DND-41 (cell line): ENCODE measurements at regions not wholly inside any gene's neighbourhood (a gene's known extent, or its start where the extent isn't known, plus 50 kb on each side); places are given as distances from the start of the nearest gene placed in this dataset.

Experiments
- ATAC-seq: fragments of 200-7000 bp; cut with Tn5 transposase; 3 replicates; pipeline ENCODE4 v1.9.1; 2021; ENCODE audit warnings: low read depth; ENCODE audit not compliant: insufficient read depth
- DNase-seq: peaks from one replicate; pipeline ENCODE4 v3.0.0-alpha.2; 2020
- H2AFZ ChIP-seq: 2 replicates; pipeline ENCODE4 v1.6.0; 2012; ENCODE audit warnings: low read depth, low read length
- H3K27ac ChIP-seq: 2 replicates; pipeline ENCODE4 v1.5.1; 2012; ENCODE audit warnings: low read length, inconsistent platforms
- H3K27me3 ChIP-seq: fragments of 200-600 bp; sonication (generic); 2 replicates; pipeline ENCODE4 v1.6.0; 2012; ENCODE audit warnings: low read length, mild to moderate bottlenecking, inconsistent platforms; ENCODE audit not compliant: insufficient read depth, poor library complexity
- H3K36me3 ChIP-seq: 2 replicates; pipeline ENCODE4 v1.5.1; 2012; ENCODE audit warnings: low read length, inconsistent platforms; ENCODE audit not compliant: insufficient read depth
- H3K4me1 ChIP-seq: 2 replicates; pipeline ENCODE4 v1.5.1; 2012; ENCODE audit warnings: mild to moderate bottlenecking, low read length; ENCODE audit not compliant: insufficient read depth
- H3K4me2 ChIP-seq: 2 replicates; pipeline ENCODE4 v1.6.0; 2012; ENCODE audit warnings: mild to moderate bottlenecking, moderate library complexity, low read length, inconsistent platforms; ENCODE audit not compliant: insufficient read depth
- H3K4me3 ChIP-seq, 2 experiments: fragments of 200-600 bp in 1 of 2; shearing (Covaris generic) in 1 of 2; 2 replicates each; pipeline ENCODE4 v1.5.1; 2012 to 2016; ENCODE audit warnings: inconsistent platforms in 2 of 2, low read length in 2 of 2, mild to moderate bottlenecking in 2 of 2, low read depth in 1 of 2, moderate library complexity in 1 of 2
- H3K79me2 ChIP-seq: 2 replicates; pipeline ENCODE4 v1.6.0; 2012; ENCODE audit warnings: low read length, inconsistent platforms; ENCODE audit not compliant: insufficient read depth
- H3K9ac ChIP-seq: 2 replicates; pipeline ENCODE4 v1.6.0; 2012; ENCODE audit warnings: low read depth, mild to moderate bottlenecking, inconsistent platforms, low read length, moderate library complexity
- H3K9me3 ChIP-seq: 2 replicates; pipeline ENCODE4 v1.5.1; 2012; ENCODE audit warnings: low read length, moderate library complexity, mild to moderate bottlenecking, inconsistent platforms; ENCODE audit not compliant: insufficient read depth, severe bottlenecking
- H4K20me1 ChIP-seq: 2 replicates; pipeline ENCODE4 v1.6.0; 2012; ENCODE audit warnings: low read length; ENCODE audit not compliant: insufficient read depth
- EZH2 ChIP-seq: IDR thresholded peaks from 3 replicates; pipeline ENCODE4 v1.6.1; 2012; ENCODE audit warnings: borderline replicate concordance, low read depth, mild to moderate bottlenecking, moderate library complexity, low read length, inconsistent platforms; ENCODE audit not compliant: severe bottlenecking
- TF ChIP-seq, protein P1 (sequence below): IDR thresholded peaks from 2 replicates; pipeline ENCODE4 v1.5.1; 2012; ENCODE audit warnings: borderline replicate concordance, low read length, moderate library complexity, mild to moderate bottlenecking; ENCODE audit not compliant: poor library complexity, severe bottlenecking; ENCODE audit errors: extremely low read depth

DNA sequence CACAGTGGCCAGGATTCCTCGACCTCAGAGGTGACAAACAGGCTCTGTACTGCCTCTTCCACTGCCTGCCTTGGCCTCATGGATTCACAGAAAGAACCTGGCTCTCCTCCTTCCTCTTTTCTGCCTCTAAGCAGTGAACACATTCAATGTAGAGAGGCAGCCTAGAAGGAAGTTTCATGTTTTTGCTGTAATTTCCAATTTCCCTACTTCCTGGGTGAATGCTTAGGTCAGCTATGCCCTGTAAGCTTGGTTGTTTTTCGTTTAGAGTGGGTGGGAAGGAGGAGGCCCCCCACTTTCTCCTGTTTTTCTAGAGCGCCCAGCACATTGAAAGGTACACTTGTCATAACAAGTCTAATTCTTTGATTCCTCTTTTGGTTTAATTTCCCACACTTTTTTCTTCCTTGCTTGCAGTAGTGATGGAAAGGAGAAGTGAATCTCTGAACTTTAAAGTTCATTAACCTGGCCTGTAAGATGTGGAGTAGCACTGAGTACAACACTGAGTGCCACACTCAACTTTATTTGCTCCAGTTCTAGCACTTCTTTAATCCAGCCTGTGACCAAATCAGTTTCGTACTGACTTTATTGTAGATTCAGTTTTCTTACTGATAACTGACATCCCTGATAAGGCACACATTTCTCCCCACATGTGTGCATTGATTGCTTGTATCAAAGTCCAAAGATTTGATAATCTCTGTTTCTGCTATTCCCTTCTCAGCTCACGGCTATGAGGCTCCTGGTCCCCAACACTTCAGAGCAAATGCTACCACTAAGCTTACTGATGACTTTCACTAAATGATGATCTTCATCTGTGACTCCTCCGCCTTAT, 100.0 kb upstream of the MAN1A1 start:
- H2AFZ ChIP-seq: no peak overlapping the region
- H3K9ac ChIP-seq: no peak overlapping the region
- H3K9me3 ChIP-seq: no peaks in the 10 kb centered on the region
- TF ChIP-seq EZH2: no peak
- TF ChIP-seq, protein P1, sequence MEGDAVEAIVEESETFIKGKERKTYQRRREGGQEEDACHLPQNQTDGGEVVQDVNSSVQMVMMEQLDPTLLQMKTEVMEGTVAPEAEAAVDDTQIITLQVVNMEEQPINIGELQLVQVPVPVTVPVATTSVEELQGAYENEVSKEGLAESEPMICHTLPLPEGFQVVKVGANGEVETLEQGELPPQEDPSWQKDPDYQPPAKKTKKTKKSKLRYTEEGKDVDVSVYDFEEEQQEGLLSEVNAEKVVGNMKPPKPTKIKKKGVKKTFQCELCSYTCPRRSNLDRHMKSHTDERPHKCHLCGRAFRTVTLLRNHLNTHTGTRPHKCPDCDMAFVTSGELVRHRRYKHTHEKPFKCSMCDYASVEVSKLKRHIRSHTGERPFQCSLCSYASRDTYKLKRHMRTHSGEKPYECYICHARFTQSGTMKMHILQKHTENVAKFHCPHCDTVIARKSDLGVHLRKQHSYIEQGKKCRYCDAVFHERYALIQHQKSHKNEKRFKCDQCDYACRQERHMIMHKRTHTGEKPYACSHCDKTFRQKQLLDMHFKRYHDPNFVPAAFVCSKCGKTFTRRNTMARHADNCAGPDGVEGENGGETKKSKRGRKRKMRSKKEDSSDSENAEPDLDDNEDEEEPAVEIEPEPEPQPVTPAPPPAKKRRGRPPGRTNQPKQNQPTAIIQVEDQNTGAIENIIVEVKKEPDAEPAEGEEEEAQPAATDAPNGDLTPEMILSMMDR: no peak
- H3K4me3 ChIP-seq: no peak overlapping the region
- no peaks in the 10 kb centered on the region for H3K79me2 ChIP-seq
- DNase-seq (no peak), ATAC-seq (no peak)
- peaks cover 27% of the 10 kb centered on the region for H3K4me1 ChIP-seq
- no peak overlapping the region for H3K4me2 ChIP-seq
- H3K27me3 ChIP-seq: no peaks in the 10 kb centered on the region
- no peaks in the 10 kb centered on the region for H3K36me3 ChIP-seq
- H3K27ac ChIP-seq: no peak overlapping the region
- no peaks in the 10 kb centered on the region for H4K20me1 ChIP-seq

DNA sequence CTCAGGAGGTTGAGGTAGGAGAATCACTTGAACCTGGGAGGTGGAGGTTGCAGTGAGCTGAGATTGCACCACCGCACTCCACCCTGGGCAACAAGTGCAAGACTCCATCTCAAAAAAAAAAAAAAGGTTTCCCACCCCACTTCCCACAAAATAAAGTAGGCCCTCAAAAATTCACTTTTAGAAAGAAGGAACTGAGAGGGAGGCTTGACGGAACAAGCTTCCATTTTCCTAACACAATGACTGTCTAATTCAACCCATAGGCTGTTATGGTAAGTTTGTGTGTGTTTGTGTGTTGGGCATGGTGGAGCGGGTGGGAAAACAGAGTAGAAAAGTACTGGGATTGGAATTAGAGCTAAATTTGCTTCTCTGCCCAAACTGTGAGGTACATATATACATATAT, 98.4 kb upstream of the MAN1A1 start:
- Histone ChIP-seq H3K79me2 (no peaks in the 10 kb centered on the region), H3K4me1 (peaks cover 43% of the 10 kb centered on the region), H3K4me3 (no peak overlapping the region), H2AFZ (no peak overlapping the region), H3K4me2 (no peak overlapping the region), H3K9ac (no peak overlapping the region), H4K20me1 (no peaks in the 10 kb centered on the region), H3K9me3 (no peaks in the 10 kb centered on the region), H3K27ac (no peak overlapping the region), H3K36me3 (no peaks in the 10 kb centered on the region), H3K27me3 (no peaks in the 10 kb centered on the region)
- ATAC-seq: no peak
- no peak for DNase-seq
- no peak for TF ChIP-seq EZH2

DNA sequence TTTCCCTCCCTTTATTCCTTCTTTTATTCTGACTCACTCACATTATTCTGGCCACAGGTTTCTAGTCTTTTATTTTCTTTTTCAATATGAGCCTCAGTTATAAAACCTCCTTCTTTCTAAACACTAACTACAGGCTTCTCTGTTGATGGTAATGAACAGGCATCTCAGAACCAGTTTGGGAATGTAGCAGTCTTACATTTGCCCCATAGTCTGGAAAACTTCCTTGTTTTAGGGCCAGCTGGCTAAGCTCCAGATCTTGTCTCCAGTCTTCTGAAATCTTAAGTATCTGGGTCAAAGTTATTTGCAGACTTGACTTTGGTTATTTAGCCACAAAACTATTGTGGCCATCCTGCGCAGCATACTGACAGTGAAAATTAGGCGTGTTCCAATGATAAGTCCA, 97.0 kb upstream of the MAN1A1 start:
- DNase-seq: no peak
- TF ChIP-seq EZH2: no peak
- TF ChIP-seq, protein P1: no peak
- peak overlapping the region; percentile 43 for H3K27ac ChIP-seq
- H3K4me2 ChIP-seq: no peak overlapping the region
- H3K9me3 ChIP-seq: no peaks in the 10 kb centered on the region
- H3K36me3 ChIP-seq: no peaks in the 10 kb centered on the region
- no peaks in the 10 kb centered on the region for H4K20me1 ChIP-seq
- H3K9ac ChIP-seq: no peak overlapping the region
- no peak overlapping the region for H3K4me3 ChIP-seq
- H3K27me3 ChIP-seq: no peaks in the 10 kb centered on the region
- H2AFZ ChIP-seq: no peak overlapping the region
- peaks cover 53% of the 10 kb centered on the region for H3K4me1 ChIP-seq
- ATAC-seq: no peak
- H3K79me2 ChIP-seq: no peaks in the 10 kb centered on the region

DNA sequence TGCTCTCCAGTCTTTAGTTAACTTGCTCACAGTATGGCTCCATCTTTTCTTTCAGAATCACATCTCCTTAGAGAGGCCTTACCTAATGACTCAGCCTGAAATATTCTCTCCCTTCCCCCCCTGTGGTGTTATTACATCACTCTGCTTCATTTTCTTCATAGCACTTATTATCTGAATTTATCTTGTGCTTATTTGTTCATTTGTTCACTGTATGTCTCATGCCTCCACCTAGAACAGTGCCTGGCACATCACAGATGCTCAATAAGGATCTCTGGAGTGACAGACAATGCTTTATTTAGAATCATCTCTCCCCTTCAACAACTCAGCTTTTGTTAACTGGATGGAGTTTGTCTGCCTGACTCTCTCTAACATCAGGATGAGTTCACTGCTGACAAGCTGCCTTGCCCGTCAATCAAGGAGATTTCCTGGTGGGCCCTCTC, 96.6 kb upstream of the MAN1A1 start:
- Histone ChIP-seq H3K4me1 (peaks cover 53% of the 10 kb centered on the region), H3K79me2 (no peaks in the 10 kb centered on the region), H4K20me1 (no peaks in the 10 kb centered on the region), H3K4me2 (no peak overlapping the region), H3K9ac (no peak overlapping the region), H2AFZ (no peak overlapping the region), H3K4me3 (no peak overlapping the region), H3K9me3 (no peaks in the 10 kb centered on the region), H3K27ac (peak overlapping the region; percentile 43), H3K27me3 (no peaks in the 10 kb centered on the region), H3K36me3 (no peaks in the 10 kb centered on the region)
- ATAC-seq: no peak
- no peak for TF ChIP-seq EZH2
- TF ChIP-seq, protein P1: no peak
- DNase-seq: no peak
